GM23338 (cell line): ENCODE measurements at regions not wholly inside any gene's neighbourhood (a gene's known extent, or its start where the extent isn't known, plus 50 kb on each side); places are given as distances from the start of the nearest gene placed in this dataset.

Source experiments
- ATAC-seq: fragments of 200-7000 bp; cut with Tn5 transposase; 3 replicates; pipeline ENCODE4 v1.9.1; 2020
- DNase-seq: peaks from one replicate; pipeline ENCODE4 v3.0.0-alpha.2; 2015; ENCODE audit warnings: low spot score
- H2AFZ ChIP-seq: fragments of 200-600 bp; sonication (generic); 2 replicates; pipeline ENCODE4 v1.8.0; 2016; ENCODE audit warnings: antibody characterized with exemption, mild to moderate bottlenecking, moderate library complexity
- H3F3A ChIP-seq: fragments of 200-600 bp; sonication (generic); replicated peaks from 2 replicates; pipeline ENCODE4 v1.8.0; 2017; ENCODE audit warnings: antibody characterized with exemption, mixed run types, low read depth
- H3K27ac ChIP-seq: fragments of 200-600 bp; sonication (generic); 2 replicates; pipeline ENCODE4 v1.6.1; 2016; ENCODE audit warnings: low read depth
- H3K27me3 ChIP-seq: fragments of 200-600 bp; sonication (generic); 2 replicates; pipeline ENCODE4 v1.8.0; 2016; ENCODE audit warnings: mild to moderate bottlenecking, mixed run types, moderate library complexity; ENCODE audit not compliant: insufficient read depth
- H3K36me3 ChIP-seq: fragments of 200-600 bp; sonication (generic); 2 replicates; pipeline ENCODE4 v1.8.0; 2016; ENCODE audit warnings: mild to moderate bottlenecking; ENCODE audit not compliant: insufficient read depth
- H3K4me1 ChIP-seq: fragments of 200-600 bp; sonication (generic); 2 replicates; pipeline ENCODE4 v1.8.0; 2016; ENCODE audit warnings: mild to moderate bottlenecking, moderate library complexity; ENCODE audit not compliant: insufficient read depth
- H3K4me2 ChIP-seq: fragments of 200-600 bp; sonication (generic); 2 replicates; pipeline ENCODE4 v1.7.1; 2017; ENCODE audit warnings: mixed run types
- H3K4me3 ChIP-seq: fragments of 200-600 bp; sonication (generic); 2 replicates; pipeline ENCODE4 v1.6.1; 2016; ENCODE audit warnings: mixed run types
- H3K79me2 ChIP-seq: fragments of 200-600 bp; sonication (generic); replicated peaks from 2 replicates; pipeline ENCODE4 v1.8.0; 2017; ENCODE audit warnings: mild to moderate bottlenecking; ENCODE audit not compliant: insufficient read depth
- H3K9me2 ChIP-seq: fragments of 200-600 bp; sonication (generic); 2 replicates; pipeline ENCODE4 v1.8.0; 2017; ENCODE audit not compliant: insufficient read depth
- H4K20me1 ChIP-seq: fragments of 200-600 bp; sonication (generic); replicated peaks from 2 replicates; pipeline ENCODE4 v1.8.0; 2017; ENCODE audit warnings: mild to moderate bottlenecking; ENCODE audit not compliant: insufficient read depth
- H3K27ac Mint-ChIP-seq: 2 replicates; pipeline ENCODE4 v1.8.0; 2020; ENCODE audit warnings: inconsistent platforms, mild to moderate bottlenecking, moderate library complexity, mixed read lengths
- H3K27me3 Mint-ChIP-seq: 3 replicates; pipeline ENCODE4 v1.8.0; 2022; ENCODE audit warnings: low read depth, mild to moderate bottlenecking, moderate library complexity, mixed read lengths, inconsistent platforms; ENCODE audit not compliant: insufficient read depth, poor library complexity
- H3K36me3 Mint-ChIP-seq: 3 replicates; pipeline ENCODE4 v1.8.0; 2021; ENCODE audit warnings: low read depth, mild to moderate bottlenecking, inconsistent platforms, moderate library complexity, mixed read lengths
- H3K4me1 Mint-ChIP-seq: 3 replicates; pipeline ENCODE4 v1.8.0; 2020; ENCODE audit warnings: mild to moderate bottlenecking, inconsistent platforms, mixed read lengths
- H3K4me3 Mint-ChIP-seq: 3 replicates; pipeline ENCODE4 v1.8.0; 2021; ENCODE audit warnings: moderate library complexity, mild to moderate bottlenecking, inconsistent platforms, mixed read lengths
- H3K9me3 Mint-ChIP-seq: 3 replicates; pipeline ENCODE4 v1.8.0; 2020; ENCODE audit warnings: moderate library complexity, mild to moderate bottlenecking, inconsistent platforms, mixed read lengths
- CREB1 ChIP-seq: fragments of 250-450 bp; sonication (Bioruptor Pico); IDR thresholded peaks from 2 replicates; pipeline ENCODE4 v1.5.0; 2020; ENCODE audit warnings: low read depth, mild to moderate bottlenecking, moderate library complexity
- POLR2AphosphoS5 ChIP-seq: IDR thresholded peaks from 2 replicates; pipeline ENCODE4 v1.6.1; 2016; ENCODE audit warnings: antibody characterized with exemption, low read depth
- ZNF114 ChIP-seq: fragments of 250-450 bp; sonication (Bioruptor Pico); IDR thresholded peaks from 2 replicates; pipeline ENCODE4 v1.5.0; 2020; ENCODE audit warnings: mild to moderate bottlenecking, moderate library complexity
- ZNF331 ChIP-seq: fragments of 250-450 bp; sonication (Bioruptor Pico); IDR thresholded peaks from 2 replicates; pipeline ENCODE4 v1.5.0; 2020; ENCODE audit warnings: low read depth, mild to moderate bottlenecking, moderate library complexity
- TF ChIP-seq, protein P1 (sequence below): fragments of 250-450 bp; sonication (Bioruptor Pico); IDR thresholded peaks from 2 replicates; pipeline ENCODE4 v1.5.0; 2020; ENCODE audit warnings: mild to moderate bottlenecking, moderate library complexity
- TF ChIP-seq, protein P2 (sequence below), 2 experiments: fragments of 200-600 bp in 1 of 2; sonication (generic) in 1 of 2; conservative IDR thresholded peaks; 2 replicates each; pipeline versions ENCODE4 v1.5.1 to v1.6.1; 2016 to 2017; ENCODE audit warnings: antibody characterized with exemption in 2 of 2, low read depth in 2 of 2, mild to moderate bottlenecking in 2 of 2, moderate library complexity in 1 of 2

DNA sequence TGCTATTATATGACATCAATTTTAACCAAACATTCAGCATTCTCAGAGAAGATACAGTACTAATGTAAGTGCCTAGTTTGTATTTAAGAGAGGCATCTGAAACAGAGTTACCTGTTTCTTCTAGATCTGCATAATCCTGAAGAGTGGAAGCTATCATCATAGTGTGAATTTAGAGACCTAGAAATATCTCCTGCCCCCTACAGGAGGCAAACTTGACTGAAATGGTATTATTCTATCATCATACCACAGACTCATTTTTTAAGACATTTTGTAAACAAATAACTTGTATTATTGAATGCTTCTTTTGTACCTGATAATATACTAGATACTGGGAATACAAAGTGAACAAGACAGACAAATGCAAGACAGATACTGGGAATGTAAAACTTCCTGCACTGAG lies 216.8 kb upstream of the RPS23 start:
- H3K4me3 Mint-ChIP-seq: no peak overlapping the region
- H3K4me3 ChIP-seq: no peak overlapping the region
- H3K36me3 Mint-ChIP-seq: no peaks in the 10 kb centered on the region
- no peak overlapping the region for H3K4me2 ChIP-seq
- ATAC-seq (no peak), DNase-seq (peak; percentile 21)
- no peak overlapping the region for H2AFZ ChIP-seq
- no peak overlapping the region for H3K27ac Mint-ChIP-seq
- no peaks in the 10 kb centered on the region; the same call in 1 of the 2 replicates for H3K9me2 ChIP-seq
- H4K20me1 ChIP-seq: no peaks in the 10 kb centered on the region
- H3K4me1 ChIP-seq: no peaks in the 10 kb centered on the region
- no peaks in the 10 kb centered on the region for H3F3A ChIP-seq
- H3K27me3 Mint-ChIP-seq: peaks cover 2% of the 10 kb centered on the region
- H3K9me3 Mint-ChIP-seq: no peaks in the 10 kb centered on the region; the same call in 2 of the 3 replicates
- no peaks in the 10 kb centered on the region for H3K79me2 ChIP-seq
- TF ChIP-seq, protein P1, sequence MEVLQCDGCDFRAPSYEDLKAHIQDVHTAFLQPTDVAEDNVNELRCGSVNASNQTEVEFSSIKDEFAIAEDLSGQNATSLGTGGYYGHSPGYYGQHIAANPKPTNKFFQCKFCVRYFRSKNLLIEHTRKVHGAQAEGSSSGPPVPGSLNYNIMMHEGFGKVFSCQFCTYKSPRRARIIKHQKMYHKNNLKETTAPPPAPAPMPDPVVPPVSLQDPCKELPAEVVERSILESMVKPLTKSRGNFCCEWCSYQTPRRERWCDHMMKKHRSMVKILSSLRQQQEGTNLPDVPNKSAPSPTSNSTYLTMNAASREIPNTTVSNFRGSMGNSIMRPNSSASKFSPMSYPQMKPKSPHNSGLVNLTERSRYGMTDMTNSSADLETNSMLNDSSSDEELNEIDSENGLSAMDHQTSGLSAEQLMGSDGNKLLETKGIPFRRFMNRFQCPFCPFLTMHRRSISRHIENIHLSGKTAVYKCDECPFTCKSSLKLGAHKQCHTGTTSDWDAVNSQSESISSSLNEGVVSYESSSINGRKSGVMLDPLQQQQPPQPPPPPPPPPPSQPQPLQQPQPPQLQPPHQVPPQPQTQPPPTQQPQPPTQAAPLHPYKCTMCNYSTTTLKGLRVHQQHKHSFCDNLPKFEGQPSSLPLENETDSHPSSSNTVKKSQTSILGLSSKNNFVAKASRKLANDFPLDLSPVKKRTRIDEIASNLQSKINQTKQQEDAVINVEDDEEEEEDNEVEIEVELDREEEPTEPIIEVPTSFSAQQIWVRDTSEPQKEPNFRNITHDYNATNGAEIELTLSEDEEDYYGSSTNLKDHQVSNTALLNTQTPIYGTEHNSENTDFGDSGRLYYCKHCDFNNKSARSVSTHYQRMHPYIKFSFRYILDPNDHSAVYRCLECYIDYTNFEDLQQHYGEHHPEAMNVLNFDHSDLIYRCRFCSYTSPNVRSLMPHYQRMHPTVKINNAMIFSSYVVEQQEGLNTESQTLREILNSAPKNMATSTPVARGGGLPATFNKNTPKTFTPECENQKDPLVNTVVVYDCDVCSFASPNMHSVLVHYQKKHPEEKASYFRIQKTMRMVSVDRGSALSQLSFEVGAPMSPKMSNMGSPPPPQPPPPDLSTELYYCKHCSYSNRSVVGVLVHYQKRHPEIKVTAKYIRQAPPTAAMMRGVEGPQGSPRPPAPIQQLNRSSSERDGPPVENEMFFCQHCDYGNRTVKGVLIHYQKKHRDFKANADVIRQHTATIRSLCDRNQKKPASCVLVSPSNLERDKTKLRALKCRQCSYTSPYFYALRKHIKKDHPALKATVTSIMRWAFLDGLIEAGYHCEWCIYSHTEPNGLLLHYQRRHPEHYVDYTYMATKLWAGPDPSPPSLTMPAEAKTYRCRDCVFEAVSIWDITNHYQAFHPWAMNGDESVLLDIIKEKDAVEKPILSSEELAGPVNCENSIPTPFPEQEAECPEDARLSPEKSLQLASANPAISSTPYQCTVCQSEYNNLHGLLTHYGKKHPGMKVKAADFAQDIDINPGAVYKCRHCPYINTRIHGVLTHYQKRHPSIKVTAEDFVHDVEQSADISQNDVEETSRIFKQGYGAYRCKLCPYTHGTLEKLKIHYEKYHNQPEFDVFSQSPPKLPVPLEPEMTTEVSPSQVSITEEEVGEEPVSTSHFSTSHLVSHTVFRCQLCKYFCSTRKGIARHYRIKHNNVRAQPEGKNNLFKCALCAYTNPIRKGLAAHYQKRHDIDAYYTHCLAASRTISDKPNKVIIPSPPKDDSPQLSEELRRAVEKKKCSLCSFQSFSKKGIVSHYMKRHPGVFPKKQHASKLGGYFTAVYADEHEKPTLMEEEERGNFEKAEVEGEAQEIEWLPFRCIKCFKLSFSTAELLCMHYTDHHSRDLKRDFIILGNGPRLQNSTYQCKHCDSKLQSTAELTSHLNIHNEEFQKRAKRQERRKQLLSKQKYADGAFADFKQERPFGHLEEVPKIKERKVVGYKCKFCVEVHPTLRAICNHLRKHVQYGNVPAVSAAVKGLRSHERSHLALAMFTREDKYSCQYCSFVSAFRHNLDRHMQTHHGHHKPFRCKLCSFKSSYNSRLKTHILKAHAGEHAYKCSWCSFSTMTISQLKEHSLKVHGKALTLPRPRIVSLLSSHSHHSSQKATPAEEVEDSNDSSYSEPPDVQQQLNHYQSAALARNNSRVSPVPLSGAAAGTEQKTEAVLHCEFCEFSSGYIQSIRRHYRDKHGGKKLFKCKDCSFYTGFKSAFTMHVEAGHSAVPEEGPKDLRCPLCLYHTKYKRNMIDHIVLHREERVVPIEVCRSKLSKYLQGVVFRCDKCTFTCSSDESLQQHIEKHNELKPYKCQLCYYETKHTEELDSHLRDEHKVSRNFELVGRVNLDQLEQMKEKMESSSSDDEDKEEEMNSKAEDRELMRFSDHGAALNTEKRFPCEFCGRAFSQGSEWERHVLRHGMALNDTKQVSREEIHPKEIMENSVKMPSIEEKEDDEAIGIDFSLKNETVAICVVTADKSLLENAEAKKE (CRISPR knock-in tag): no peak
- TF ChIP-seq, protein P2, sequence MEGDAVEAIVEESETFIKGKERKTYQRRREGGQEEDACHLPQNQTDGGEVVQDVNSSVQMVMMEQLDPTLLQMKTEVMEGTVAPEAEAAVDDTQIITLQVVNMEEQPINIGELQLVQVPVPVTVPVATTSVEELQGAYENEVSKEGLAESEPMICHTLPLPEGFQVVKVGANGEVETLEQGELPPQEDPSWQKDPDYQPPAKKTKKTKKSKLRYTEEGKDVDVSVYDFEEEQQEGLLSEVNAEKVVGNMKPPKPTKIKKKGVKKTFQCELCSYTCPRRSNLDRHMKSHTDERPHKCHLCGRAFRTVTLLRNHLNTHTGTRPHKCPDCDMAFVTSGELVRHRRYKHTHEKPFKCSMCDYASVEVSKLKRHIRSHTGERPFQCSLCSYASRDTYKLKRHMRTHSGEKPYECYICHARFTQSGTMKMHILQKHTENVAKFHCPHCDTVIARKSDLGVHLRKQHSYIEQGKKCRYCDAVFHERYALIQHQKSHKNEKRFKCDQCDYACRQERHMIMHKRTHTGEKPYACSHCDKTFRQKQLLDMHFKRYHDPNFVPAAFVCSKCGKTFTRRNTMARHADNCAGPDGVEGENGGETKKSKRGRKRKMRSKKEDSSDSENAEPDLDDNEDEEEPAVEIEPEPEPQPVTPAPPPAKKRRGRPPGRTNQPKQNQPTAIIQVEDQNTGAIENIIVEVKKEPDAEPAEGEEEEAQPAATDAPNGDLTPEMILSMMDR (conservative IDR thresholded peaks at IDR 0.05; ENCODE audit: low read depth in 2 of 2): peak; percentile 43 to 59; a peak in 3 of 4 replicates
- no peaks in the 10 kb centered on the region for H3K4me1 Mint-ChIP-seq
- H3K36me3 ChIP-seq: no peaks in the 10 kb centered on the region
- H3K27me3 ChIP-seq: no peaks in the 10 kb centered on the region
- no peak overlapping the region for H3K27ac ChIP-seq

- H3K4me3 Mint-ChIP-seq: no peak overlapping the region
- no peaks in the 10 kb centered on the region; the same call in 2 of the 3 replicates for H3K9me3 Mint-ChIP-seq
- Histone ChIP-seq H3K27me3 (no peaks in the 10 kb centered on the region), H3F3A (no peaks in the 10 kb centered on the region), H3K4me3 (no peak overlapping the region), H3K27ac (no peak overlapping the region), H3K36me3 (no peaks in the 10 kb centered on the region), H3K4me1 (no peaks in the 10 kb centered on the region), H3K9me2 (no peaks in the 10 kb centered on the region), H3K4me2 (no peak overlapping the region), H2AFZ (no peak overlapping the region), H4K20me1 (no peaks in the 10 kb centered on the region), H3K79me2 (no peaks in the 10 kb centered on the region)
- no peak overlapping the region for H3K27ac Mint-ChIP-seq
- no peak for DNase-seq
- H3K4me1 Mint-ChIP-seq: no peaks in the 10 kb centered on the region
- H3K36me3 Mint-ChIP-seq: no peaks in the 10 kb centered on the region
- peaks cover 3% of the 10 kb centered on the region for H3K27me3 Mint-ChIP-seq
- ATAC-seq: no peak
- TF ChIP-seq POLR2AphosphoS5 (no peak), ZNF114 (CRISPR knock-in tag) (no peak), ZNF331 (CRISPR knock-in tag) (no peak), CREB1 (CRISPR knock-in tag) (no peak)
- TF ChIP-seq, protein P2 (conservative IDR thresholded peaks at IDR 0.05; ENCODE audit: low read depth in 2 of 2): no peak
Measured at GRCh38 chr5:82493221-82493620, 215.1 kb upstream of the RPS23 start.
